ENCODE measurements at regions not wholly inside any gene's neighbourhood (a gene's known extent, or its start where the extent isn't known, plus 50 kb on each side); places are given as distances from the start of the nearest gene placed in this dataset.
"Not testable (repeated sequence)": the region's sequence is repeated elsewhere in the genome, so short reads cannot be mapped to it uniquely, and the experiment has no call there.

- POLR2A ChIA-PET, result no interaction called here
- no peaks in the 10 kb centered on the region for H3K27me3 Mint-ChIP-seq
Observed at GRCh38 chr4:12911750-12912358, 572.3 kb downstream of the RAB28 start.

GRCh38 chr4:12903640-12904039 lies 580.5 kb downstream of the RAB28 start:
- POLR2A ChIA-PET; CTCF ChIA-PET; intact Hi-C loops (cut with DNase I, micrococcal nuclease); ATAC-seq (ENCODE audit: poor library complexity); H3K4me3 Mint-ChIP-seq; H3K36me3 Mint-ChIP-seq (ENCODE audit: low read depth); H3K9me3 ChIP-seq (ENCODE audit: control insufficient read depth in 1 of 2, insufficient read depth in 1 of 2, low read length in 2 of 2); H3K27ac Mint-ChIP-seq; H3K36me3 ChIP-seq (ENCODE audit: insufficient read depth, low read length); H3K4me1 Mint-ChIP-seq (ENCODE audit: low read depth); DNase-seq; H3K4me1 ChIP-seq (ENCODE audit: insufficient read depth, low read length); H3K4me3 ChIP-seq (ENCODE audit: low read length); H3K9me3 Mint-ChIP-seq; H3K27me3 ChIP-seq (ENCODE audit: control insufficient read depth in 1 of 2, insufficient read depth in 2 of 2, low read length in 2 of 2); H3K27me3 Mint-ChIP-seq; H3K27ac ChIP-seq (ENCODE audit: low read depth in 1 of 2, low read length in 2 of 2): not testable (repeated sequence)

More at GRCh38 chr4:12911750-12912358, 572.3 kb downstream of the RAB28 start:
- H3K27me3 ChIP-seq (ENCODE audit: control insufficient read depth in 1 of 2, insufficient read depth in 2 of 2, low read length in 2 of 2), result no peaks in the 10 kb centered on the region
- Mint-ChIP-seq H3K27ac (no peak overlapping the region), H3K36me3 (ENCODE audit: low read depth) (no peaks in the 10 kb centered on the region), H3K9me3 (peaks cover 9% of the 10 kb centered on the region), H3K4me3 (no peak overlapping the region), H3K4me1 (ENCODE audit: low read depth) (no peaks in the 10 kb centered on the region)
- no peak for TF ChIP-seq CTCF (IDR thresholded peaks at IDR 0.05)
- CTCF ChIA-PET, result no interaction called here
- H3K4me1 ChIP-seq (ENCODE audit: insufficient read depth, low read length), result no peaks in the 10 kb centered on the region
- H3K9me3 ChIP-seq (ENCODE audit: control insufficient read depth in 1 of 2, insufficient read depth in 1 of 2, low read length in 2 of 2), result peaks cover 4 to 11% of the 10 kb centered on the region in 2 experiments
- no peaks in the 10 kb centered on the region for H3K36me3 ChIP-seq (ENCODE audit: insufficient read depth, low read length)
- no peak overlapping the region for H3K27ac ChIP-seq (ENCODE audit: low read depth in 1 of 2, low read length in 2 of 2)
- no peak for DNase-seq
- ATAC-seq (ENCODE audit: poor library complexity), result no peak
- intact Hi-C loops (cut with DNase I, micrococcal nuclease), result no loop called here
- H3K4me3 ChIP-seq (ENCODE audit: low read length), result no peak overlapping the region

- no peaks in the 10 kb centered on the region for H3K4me1 Mint-ChIP-seq (ENCODE audit: low read depth)
- ChIA-PET POLR2A (no interaction called here), CTCF (no interaction called here)
- DNase-seq (no peak), ATAC-seq (ENCODE audit: poor library complexity) (no peak)
- no peaks in the 10 kb centered on the region for H3K36me3 Mint-ChIP-seq (ENCODE audit: low read depth)
- no peaks in the 10 kb centered on the region for H3K27me3 ChIP-seq (ENCODE audit: control insufficient read depth in 1 of 2, insufficient read depth in 2 of 2, low read length in 2 of 2)
- H3K4me3 Mint-ChIP-seq, result no peak overlapping the region
- no peaks in the 10 kb centered on the region for H3K36me3 ChIP-seq (ENCODE audit: insufficient read depth, low read length)
- no peak overlapping the region for H3K4me3 ChIP-seq (ENCODE audit: low read length)
- H3K27ac ChIP-seq (ENCODE audit: low read depth in 1 of 2, low read length in 2 of 2), result no peak overlapping the region
- intact Hi-C loops (cut with DNase I, micrococcal nuclease), result no loop called here
- no peaks in the 10 kb centered on the region for H3K27me3 Mint-ChIP-seq
- no peaks in the 10 kb centered on the region for H3K9me3 Mint-ChIP-seq
- no peak overlapping the region for H3K27ac Mint-ChIP-seq
- TF ChIP-seq CTCF (IDR thresholded peaks at IDR 0.05), result no peak
- no peaks in the 10 kb centered on the region for H3K4me1 ChIP-seq (ENCODE audit: insufficient read depth, low read length)
- H3K9me3 ChIP-seq (ENCODE audit: control insufficient read depth in 1 of 2, insufficient read depth in 1 of 2, low read length in 2 of 2), result no peaks in the 10 kb centered on the region
Observed at GRCh38 chr4:12902735-12903134, 581.4 kb downstream of the RAB28 start.

DNA sequence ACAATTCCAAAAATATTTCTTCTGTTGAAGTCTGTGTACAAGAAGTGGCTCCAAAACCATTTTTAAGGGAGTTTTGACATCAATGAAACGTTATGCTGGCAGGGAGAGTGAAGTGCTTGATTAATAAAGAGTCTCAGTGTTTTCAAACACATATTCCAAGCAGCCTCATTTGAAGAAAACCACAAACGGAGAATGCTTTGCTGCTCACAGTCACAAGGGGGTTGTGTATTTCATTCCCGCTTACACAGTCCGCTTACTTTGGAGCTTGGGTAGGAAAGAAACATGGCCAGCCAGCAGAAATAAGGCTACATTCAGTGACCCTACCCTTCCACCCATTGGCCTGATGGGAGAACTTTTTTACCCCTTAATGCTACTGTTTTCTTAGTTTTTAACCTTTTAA lies 586.2 kb downstream of the RAB28 start:
- Mint-ChIP-seq H3K27me3 (no peaks in the 10 kb centered on the region), H3K4me3 (no peak overlapping the region), H3K9me3 (peaks cover 2% of the 10 kb centered on the region), H3K4me1 (ENCODE audit: low read depth) (no peaks in the 10 kb centered on the region), H3K27ac (no peak overlapping the region), H3K36me3 (ENCODE audit: low read depth) (no peaks in the 10 kb centered on the region)
- Histone ChIP-seq H3K27me3 (ENCODE audit: control insufficient read depth in 1 of 2, insufficient read depth in 2 of 2, low read length in 2 of 2) (no peaks in the 10 kb centered on the region), H3K4me1 (ENCODE audit: insufficient read depth, low read length) (no peaks in the 10 kb centered on the region), H3K9me3 (ENCODE audit: control insufficient read depth in 1 of 2, insufficient read depth in 1 of 2, low read length in 2 of 2) (no peaks in the 10 kb centered on the region), H3K36me3 (ENCODE audit: insufficient read depth, low read length) (no peaks in the 10 kb centered on the region), H3K27ac (ENCODE audit: low read depth in 1 of 2, low read length in 2 of 2) (no peak overlapping the region), H3K4me3 (ENCODE audit: low read length) (no peak overlapping the region)
- no peak for ATAC-seq (ENCODE audit: poor library complexity)
- TF ChIP-seq CTCF (IDR thresholded peaks at IDR 0.05), result no peak
- ChIA-PET POLR2A (no interaction called here), CTCF (no interaction called here)
- intact Hi-C loops (cut with DNase I, micrococcal nuclease), result no loop called here
- no peak for DNase-seq
